GM23248 (cell line): ENCODE measurements at regions not wholly inside any gene's neighbourhood (a gene's known extent, or its start where the extent isn't known, plus 50 kb on each side); places are given as distances from the start of the nearest gene placed in this dataset.

Source experiments
- DNase-seq: peaks from one replicate; pipeline ENCODE4 v3.0.0-alpha.2; 2015
- H2AFZ ChIP-seq: fragments of 200-600 bp; sonication (generic); 2 replicates; pipeline ENCODE4 v1.6.1; 2016; ENCODE audit warnings: antibody characterized with exemption
- H3F3A ChIP-seq: fragments of 200-600 bp; sonication (generic); 2 replicates; pipeline ENCODE4 v1.6.1; 2016; ENCODE audit warnings: mild to moderate bottlenecking, antibody characterized with exemption, mixed run types; ENCODE audit not compliant: insufficient read depth
- H3K27ac ChIP-seq: fragments of 200-600 bp; sonication (generic); 2 replicates; pipeline ENCODE4 v1.5.1; 2016; ENCODE audit warnings: mild to moderate bottlenecking
- H3K27me3 ChIP-seq: fragments of 200-600 bp; sonication (generic); replicated peaks from 2 replicates; pipeline ENCODE4 v1.6.1; 2016; ENCODE audit warnings: mild to moderate bottlenecking; ENCODE audit not compliant: insufficient read depth
- H3K36me3 ChIP-seq: fragments of 200-600 bp; sonication (generic); 2 replicates; pipeline ENCODE4 v1.6.1; 2016; ENCODE audit warnings: low read depth, mild to moderate bottlenecking
- H3K4me1 ChIP-seq: fragments of 200-600 bp; sonication (generic); 2 replicates; pipeline ENCODE4 v1.6.1; 2016; ENCODE audit warnings: mild to moderate bottlenecking; ENCODE audit not compliant: insufficient read depth
- H3K4me2 ChIP-seq: fragments of 200-600 bp; sonication (generic); one replicate; pipeline ENCODE4 v1.6.1; 2016; ENCODE audit warnings: mild to moderate bottlenecking; ENCODE audit not compliant: unreplicated experiment
- H3K4me3 ChIP-seq: fragments of 200-600 bp; sonication (generic); 2 replicates; pipeline ENCODE4 v1.5.1; 2016; ENCODE audit warnings: mild to moderate bottlenecking
- H3K79me2 ChIP-seq: fragments of 200-600 bp; sonication (generic); 2 replicates; pipeline ENCODE4 v1.6.1; 2016; ENCODE audit warnings: mild to moderate bottlenecking; ENCODE audit not compliant: insufficient read depth
- H3K9ac ChIP-seq: fragments of 200-600 bp; sonication (generic); 2 replicates; pipeline ENCODE4 v1.6.1; 2016; ENCODE audit warnings: mild to moderate bottlenecking
- H3K9me2 ChIP-seq: fragments of 200-600 bp; sonication (generic); 2 replicates; pipeline ENCODE4 v1.6.1; 2016; ENCODE audit warnings: mixed run types, mild to moderate bottlenecking, moderate library complexity; ENCODE audit not compliant: insufficient read depth
- H3K9me3 ChIP-seq: fragments of 200-600 bp; sonication (generic); one replicate; pipeline ENCODE4 v1.6.1; 2017; ENCODE audit warnings: low read depth
- H4K20me1 ChIP-seq: fragments of 200-600 bp; sonication (generic); 2 replicates; pipeline ENCODE4 v1.6.0; 2016; ENCODE audit not compliant: insufficient read depth
- EZH2 ChIP-seq: fragments of 200-600 bp; sonication (generic); IDR thresholded peaks from 2 replicates; pipeline ENCODE4 v1.6.1; 2018; ENCODE audit warnings: antibody characterized with exemption, mild to moderate bottlenecking; ENCODE audit not compliant: insufficient read depth, poor library complexity, severe bottlenecking
- EZH2phosphoT487 ChIP-seq: fragments of 200-600 bp; sonication (generic); IDR thresholded peaks from 2 replicates; pipeline ENCODE4 v1.6.1; 2018; ENCODE audit warnings: antibody characterized with exemption, moderate library complexity, mild to moderate bottlenecking, low read depth; ENCODE audit not compliant: insufficient read depth
- WGBS, 2 experiments: methylation state at CpG; one replicate each; pipeline ENCODE4 v1.1.6; 2015 to 2017; ENCODE audit warnings: low lambda C conversion rate in 2 of 2, low coverage in 1 of 2; ENCODE audit errors: missing lambda C conversion rate in 2 of 2; 5-methylcytosine and 5-hydroxymethylcytosine counted together
- in situ Hi-C: fragments of 300-500 bp; cut with MboI; formaldehyde crosslinking; loops from 2 replicates; pipeline ENCODE4 v1.15.0; 2020

DNA sequence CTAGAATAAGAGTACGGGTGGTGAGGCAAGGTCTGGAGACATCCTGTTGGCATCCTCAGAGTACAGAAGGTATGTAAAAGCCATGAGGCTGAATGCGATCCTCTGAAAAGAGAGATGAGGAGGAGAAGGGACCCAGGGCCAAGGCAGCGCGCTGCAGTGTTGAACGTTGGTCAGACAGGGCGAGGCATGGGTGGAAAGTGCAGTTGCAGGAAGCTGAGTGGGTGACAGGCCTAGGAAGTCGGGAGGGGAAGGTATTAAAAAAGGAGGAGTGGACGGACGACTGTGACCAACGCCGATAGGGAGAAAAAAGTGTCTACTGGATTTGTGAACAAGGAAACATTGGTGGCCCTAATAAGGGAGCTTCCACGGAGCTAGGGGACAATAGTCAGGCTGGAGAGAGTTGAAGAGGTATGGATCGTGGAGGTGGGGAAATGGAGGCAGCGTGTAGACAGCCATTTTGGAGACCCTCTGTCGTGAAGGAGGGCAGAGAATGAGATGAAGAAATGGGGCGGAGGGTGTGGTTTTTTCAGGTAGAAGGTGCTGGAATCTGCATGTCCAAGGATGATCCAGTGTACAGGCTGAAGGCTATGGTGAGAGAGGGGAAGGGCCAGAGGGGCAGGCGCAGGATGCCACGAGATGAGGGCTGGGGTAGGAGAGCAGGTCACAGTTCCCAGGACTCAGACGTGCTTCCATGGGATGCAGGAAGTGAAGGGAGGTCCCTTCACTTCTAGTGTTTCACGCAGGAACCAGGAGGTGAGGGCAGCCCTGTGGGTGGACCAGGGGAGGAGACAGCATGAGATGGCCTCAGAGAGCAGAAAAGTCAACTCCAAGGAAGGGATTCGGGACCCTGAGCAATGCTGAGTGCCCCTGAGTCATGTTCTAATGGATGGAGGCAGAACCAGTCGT is 115.9 kb downstream of the ASB7 start:
- no peaks in the 10 kb centered on the region for H3K79me2 ChIP-seq
- H3F3A ChIP-seq = peaks cover 23% of the 10 kb centered on the region
- no peaks in the 10 kb centered on the region for H3K9me2 ChIP-seq
- peaks cover 28% of the 10 kb centered on the region for H3K4me1 ChIP-seq
- 91 to 93% methylated on average over 22 of the region's 22 CpGs for WGBS, 2 experiments
- H3K9ac ChIP-seq = no peak overlapping the region
- no peak for DNase-seq
- TF ChIP-seq EZH2 (no peak), EZH2phosphoT487 (no peak)
- no peak overlapping the region for H3K4me2 ChIP-seq
- H3K27me3 ChIP-seq = no peaks in the 10 kb centered on the region
- H3K9me3 ChIP-seq = no peaks in the 10 kb centered on the region
- no peaks in the 10 kb centered on the region for H4K20me1 ChIP-seq
- H3K36me3 ChIP-seq = no peaks in the 10 kb centered on the region
- no peak overlapping the region for H2AFZ ChIP-seq
- in situ Hi-C loops = no loop called here
- no peak overlapping the region for H3K27ac ChIP-seq
- H3K4me3 ChIP-seq = no peak overlapping the region

DNA sequence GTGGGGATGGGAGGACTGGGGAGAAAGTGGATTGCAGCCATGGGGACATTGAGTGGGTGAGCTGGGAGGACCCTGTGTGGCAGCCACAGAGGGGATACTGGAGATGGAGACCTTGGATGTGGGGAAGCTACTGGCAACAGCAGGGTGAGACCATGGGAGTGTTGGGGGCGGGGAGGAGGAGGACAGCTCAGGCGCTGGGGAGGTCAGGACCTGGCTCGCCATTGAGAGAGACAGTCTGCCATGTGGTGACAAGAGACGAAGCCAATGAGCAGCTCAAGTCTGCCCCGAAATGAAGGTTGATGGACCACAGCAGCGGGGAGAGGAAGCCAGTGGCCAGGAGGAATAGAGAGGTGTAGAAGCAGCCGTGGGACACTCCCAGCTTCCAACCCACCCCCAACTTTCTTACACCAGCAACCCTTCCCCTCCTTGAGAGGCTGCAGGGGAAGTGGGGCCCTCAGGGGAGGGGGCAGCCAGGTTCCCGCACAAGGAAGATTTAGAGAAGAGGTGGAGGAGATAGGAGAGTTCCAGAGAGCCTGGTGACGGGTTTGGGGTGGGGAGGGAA is 118.1 kb downstream of the ASB7 start:
- in situ Hi-C loops = no loop called here

GRCh38 chr15:100721758-100722550 is 119.6 kb downstream of the ASB7 start:
- H3K9me3 ChIP-seq = no peaks in the 10 kb centered on the region
- H3F3A ChIP-seq = peaks cover 28% of the 10 kb centered on the region
- in situ Hi-C loops = no loop called here
- H3K27me3 ChIP-seq = no peaks in the 10 kb centered on the region
- no peaks in the 10 kb centered on the region for H3K9me2 ChIP-seq
- H3K79me2 ChIP-seq = no peaks in the 10 kb centered on the region
- peak overlapping the region; percentile 86 for H3K4me2 ChIP-seq
- no peak overlapping the region for H2AFZ ChIP-seq
- no peak for TF ChIP-seq EZH2
- TF ChIP-seq EZH2phosphoT487 = no peak
- DNase-seq = peak; percentile 99
- peak overlapping the region; percentile 68 for H3K4me3 ChIP-seq
- 1 to 3% methylated on average over 12 of the region's 12 CpGs for WGBS, 2 experiments
- peak overlapping the region; percentile 100 for H3K27ac ChIP-seq
- no peaks in the 10 kb centered on the region for H3K36me3 ChIP-seq
- peaks cover 47% of the 10 kb centered on the region for H3K4me1 ChIP-seq
- H3K9ac ChIP-seq = peak overlapping the region; percentile 90
- H4K20me1 ChIP-seq = no peaks in the 10 kb centered on the region

More for the DNA sequence above, 118.1 kb downstream of the ASB7 start:
- H3K79me2 ChIP-seq = no peaks in the 10 kb centered on the region
- H3K27me3 ChIP-seq = no peaks in the 10 kb centered on the region
- peak overlapping the region; percentile 2; the same call in 1 of the 2 replicates for H3K4me3 ChIP-seq
- no peaks in the 10 kb centered on the region for H4K20me1 ChIP-seq
- peak overlapping the region; percentile 90 for H3K9ac ChIP-seq
- peaks cover 28% of the 10 kb centered on the region for H3F3A ChIP-seq
- H3K9me2 ChIP-seq = no peaks in the 10 kb centered on the region
- H2AFZ ChIP-seq = peak overlapping the region; percentile 7; the same call in 1 of the 2 replicates
- no peaks in the 10 kb centered on the region for H3K36me3 ChIP-seq
- H3K4me2 ChIP-seq = peak overlapping the region; percentile 19
- H3K4me1 ChIP-seq = peaks cover 41% of the 10 kb centered on the region
- WGBS, 2 experiments = 69 to 71% methylated on average over 7 to 9 of the region's 9 CpGs
- peak overlapping the region; percentile 100 for H3K27ac ChIP-seq
- H3K9me3 ChIP-seq = no peaks in the 10 kb centered on the region
- no peak for TF ChIP-seq EZH2phosphoT487
- no peak for DNase-seq

DNA sequence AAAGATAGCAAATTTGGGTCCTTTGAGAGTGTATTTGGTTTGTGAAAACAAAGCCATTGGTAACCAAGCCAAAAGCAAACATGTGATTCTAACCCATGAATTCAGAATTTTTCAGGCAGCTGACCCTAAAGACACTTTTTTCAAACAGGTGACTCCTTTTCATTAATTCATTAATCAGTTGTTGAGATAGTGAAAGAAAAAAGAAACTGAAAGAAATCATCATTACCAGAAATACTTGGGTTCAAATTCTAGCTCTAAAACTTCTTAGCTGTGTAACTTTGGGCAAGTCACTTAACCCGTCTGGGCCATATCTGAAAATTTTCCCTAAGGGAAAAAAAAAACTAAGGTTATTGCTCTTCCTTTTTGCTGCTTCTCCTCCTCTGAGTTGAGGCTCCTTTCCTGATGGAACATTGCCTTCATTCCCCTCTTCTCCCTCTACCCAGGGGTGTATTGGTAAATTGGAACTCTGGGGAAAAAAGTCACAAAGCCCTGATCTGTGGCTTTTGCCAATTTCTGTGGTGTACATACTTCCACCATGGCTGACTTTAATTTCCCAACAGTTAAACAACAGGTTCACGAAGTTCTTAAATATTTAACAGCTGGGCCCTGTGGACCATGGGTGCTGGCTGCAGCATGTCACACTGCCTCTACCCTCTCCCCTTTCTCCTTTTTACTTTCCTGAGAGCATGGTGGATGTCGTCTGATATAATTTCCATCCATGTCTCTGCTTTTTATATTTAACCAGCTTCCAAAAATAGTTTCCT is 120.3 kb downstream of the ASB7 start:
- peak overlapping the region; percentile 49 for H3K4me3 ChIP-seq
- peak overlapping the region; percentile 76 for H3K9ac ChIP-seq

More for the DNA sequence above, 120.3 kb downstream of the ASB7 start:
- Histone ChIP-seq H3K9me3 (no peaks in the 10 kb centered on the region), H3K27ac (peak overlapping the region; percentile 100), H2AFZ (no peak overlapping the region), H3K27me3 (no peaks in the 10 kb centered on the region), H3K4me1 (peaks cover 47% of the 10 kb centered on the region), H3K79me2 (no peaks in the 10 kb centered on the region), H3F3A (peaks cover 28% of the 10 kb centered on the region), H3K4me2 (peak overlapping the region; percentile 73), H4K20me1 (no peaks in the 10 kb centered on the region), H3K36me3 (no peaks in the 10 kb centered on the region), H3K9me2 (no peaks in the 10 kb centered on the region)
- no peak for DNase-seq
- WGBS, 2 experiments = 88 to 98% methylated on average over 3 of the region's 3 CpGs
- TF ChIP-seq EZH2phosphoT487 (no peak), EZH2 (no peak)
- in situ Hi-C loops = no loop called here
